NCI-H510A (cell line): ENCODE measurements at regions not wholly inside any gene's neighbourhood (a gene's known extent, or its start where the extent isn't known, plus 50 kb on each side); places are given as distances from the start of the nearest gene placed in this dataset.

ENCODE experiments used
- DNase-seq: peaks from one replicate; lab custom pipeline; 2025; lab: John Stamatoyannopoulos, UW

DNA sequence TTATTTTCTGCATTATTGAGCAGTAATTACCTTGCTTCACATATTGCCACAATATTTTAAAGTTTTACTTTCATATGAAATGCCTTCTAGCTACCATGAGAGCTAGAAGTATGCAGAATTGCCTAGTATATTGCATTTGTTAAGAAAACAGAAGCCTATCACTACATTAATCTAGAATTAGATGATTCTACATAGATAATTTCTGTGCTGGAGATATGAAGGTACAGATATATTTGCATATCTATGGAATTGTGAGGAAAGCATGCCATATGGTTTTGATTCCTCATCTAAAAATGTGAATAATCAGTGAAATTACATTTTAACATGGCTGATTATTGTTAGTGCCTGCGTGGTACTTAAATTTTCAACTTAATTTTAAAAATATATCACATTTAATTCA is 1418.3 kb downstream of the NCAM2 start:
- DNase-seq, result no peak

DNA sequence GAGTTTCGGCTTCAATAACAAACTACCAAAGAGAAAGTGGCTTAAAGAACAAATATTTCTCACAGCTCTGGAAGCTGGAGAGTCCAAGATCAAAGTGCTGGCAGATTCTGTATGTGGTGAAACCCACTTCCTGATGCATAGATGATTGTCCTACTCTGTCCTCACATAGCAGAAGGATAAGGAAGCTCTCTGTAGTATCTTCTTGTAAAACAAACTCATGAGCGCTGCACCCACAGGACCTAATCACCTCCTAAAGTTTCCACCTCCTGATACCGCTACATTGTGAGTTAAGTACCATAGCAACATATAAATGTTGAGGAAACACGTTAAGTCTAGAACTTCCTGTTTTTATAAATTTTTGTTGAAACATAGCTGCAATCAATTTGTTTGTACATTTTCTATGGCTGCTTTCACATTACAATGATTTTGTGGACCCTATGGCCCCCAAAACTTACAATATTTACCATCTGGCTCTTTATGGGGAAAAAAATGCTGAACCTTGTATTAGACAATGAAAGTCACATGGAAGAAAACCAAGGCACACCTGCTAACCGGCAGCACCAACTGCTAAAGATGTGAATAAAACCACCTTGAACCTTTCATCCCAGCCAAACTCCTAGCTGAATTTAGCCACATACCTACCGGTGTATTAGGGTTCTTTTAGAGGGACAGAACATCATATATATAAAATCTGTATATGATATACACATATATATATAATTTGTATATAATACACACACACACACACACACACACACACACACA is 1423.4 kb downstream of the NCAM2 start:
- no peak for DNase-seq

DNA sequence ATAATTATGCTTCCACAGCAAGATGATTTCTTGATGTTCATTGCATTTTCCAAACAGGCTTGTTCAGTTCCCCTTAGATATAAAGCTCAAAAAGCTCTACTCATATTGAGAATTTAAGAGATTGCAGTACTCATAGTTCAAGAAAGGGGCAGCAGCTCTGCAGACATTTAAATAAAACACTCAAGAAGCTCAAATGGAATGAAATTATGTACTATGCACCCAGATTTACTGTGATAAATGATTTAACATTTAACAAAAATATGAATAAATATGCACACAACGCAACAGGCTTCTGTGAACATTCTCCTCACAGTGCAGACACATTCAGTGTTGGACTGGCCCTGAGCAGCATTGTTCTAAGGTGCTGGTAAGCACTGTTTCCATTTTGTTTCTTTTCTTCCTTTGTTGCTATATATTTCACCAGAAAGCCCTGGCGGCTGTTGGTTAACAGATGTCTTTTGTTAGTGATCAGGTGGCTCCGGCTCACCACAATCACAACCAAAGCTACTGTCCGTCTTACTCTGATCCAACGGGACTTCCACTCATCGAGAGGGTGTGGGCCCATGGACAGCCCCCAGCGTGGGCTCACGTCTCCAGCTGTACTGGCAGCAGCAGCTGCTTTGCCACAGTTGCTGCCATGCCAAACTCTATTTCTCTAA is 1440.3 kb downstream of the NCAM2 start:
- no peak for DNase-seq

DNA sequence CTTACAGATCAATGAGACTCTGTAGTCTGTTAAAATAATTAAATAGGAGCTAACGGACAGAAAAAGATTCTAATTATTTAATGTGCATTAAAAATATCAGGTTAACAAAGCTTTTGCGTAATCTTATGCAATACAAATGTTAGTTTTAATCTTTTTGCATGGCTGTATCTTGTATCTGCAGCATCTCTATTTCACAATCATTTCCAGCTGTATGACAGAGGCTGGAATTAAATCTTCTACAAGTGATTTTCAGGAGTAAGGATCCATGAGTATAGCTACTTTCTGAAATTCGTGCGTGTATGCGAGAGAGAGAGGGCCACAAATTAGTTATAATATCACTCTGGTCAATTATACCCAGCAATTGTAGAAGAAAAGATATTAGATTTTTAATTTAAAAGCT is 1446.8 kb downstream of the NCAM2 start:
- no peak for DNase-seq

DNA sequence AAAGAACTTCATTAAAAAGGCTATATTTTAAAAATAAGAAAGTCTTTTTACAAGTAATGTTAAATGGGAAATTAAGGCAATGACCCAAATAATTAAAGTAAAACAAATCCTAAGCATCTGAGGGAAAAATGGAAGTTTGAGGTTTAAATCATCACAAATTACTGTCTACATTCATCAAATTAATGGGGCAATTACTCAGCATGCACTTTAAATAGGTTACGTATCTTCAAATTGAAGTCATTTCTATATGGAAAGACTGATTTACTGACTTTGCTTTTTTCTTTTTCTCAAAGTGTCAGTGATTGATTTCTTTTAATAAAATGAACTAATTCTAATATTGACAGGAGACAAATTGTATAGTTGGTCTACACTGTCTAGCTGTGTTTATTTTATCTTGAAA is 1452.3 kb downstream of the NCAM2 start:
- DNase-seq, result no peak

DNA sequence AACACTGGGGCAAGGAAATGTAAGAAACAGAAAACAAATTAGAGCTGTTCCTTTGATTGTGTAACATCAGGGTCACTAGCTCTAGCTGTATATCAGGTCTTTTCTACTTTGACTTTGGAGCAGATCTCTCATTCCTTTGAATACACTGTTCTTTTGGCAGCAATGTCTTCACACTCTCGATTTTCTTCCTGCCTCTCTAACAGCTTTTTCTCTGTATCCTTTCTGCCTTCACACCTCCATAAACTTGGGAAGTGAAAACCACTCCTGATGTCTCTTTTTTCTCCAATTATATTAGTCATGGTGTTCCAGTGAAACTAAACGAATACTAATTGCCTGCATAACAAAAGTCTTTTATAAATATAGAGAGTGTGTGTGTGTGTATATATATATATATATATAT is 1458.0 kb downstream of the NCAM2 start:
- no peak for DNase-seq

DNA sequence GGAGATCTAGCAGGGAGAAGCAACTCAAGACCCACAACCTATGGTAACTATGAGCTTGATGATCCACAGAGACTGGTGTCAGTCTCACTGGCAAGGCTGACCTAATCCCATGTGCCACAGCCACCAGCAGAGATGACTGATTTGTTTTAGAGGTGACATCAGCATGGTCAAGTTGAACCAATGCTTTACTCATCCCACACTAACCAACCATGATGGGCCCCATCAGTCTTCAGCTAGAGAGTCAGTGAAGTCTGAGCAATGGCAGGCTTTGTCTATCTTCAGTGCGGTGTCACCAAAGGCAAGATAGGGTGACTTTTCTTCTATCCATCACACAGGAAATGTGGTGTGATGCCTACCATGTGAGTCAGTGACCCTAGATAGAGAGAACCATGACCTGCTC is 1470.7 kb downstream of the NCAM2 start:
- DNase-seq, result no peak

DNA sequence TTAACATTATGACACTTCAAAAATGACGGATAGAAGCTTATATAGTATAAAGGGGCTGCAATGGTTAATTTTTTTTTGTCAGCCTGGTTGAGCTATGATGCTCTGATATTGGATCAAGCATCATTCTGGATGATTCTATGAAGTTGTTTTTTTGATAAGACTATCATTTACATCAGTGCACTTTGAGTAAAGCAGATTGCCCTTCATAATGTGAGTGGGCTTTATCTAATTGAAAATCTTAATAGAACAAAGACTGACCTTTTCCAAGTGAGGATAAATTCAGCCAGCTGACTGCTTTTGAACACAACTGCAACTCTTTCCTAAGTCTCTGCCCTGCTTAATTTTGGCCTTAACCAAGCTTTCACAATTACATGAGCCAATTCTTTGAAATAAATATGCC is 1476.2 kb downstream of the NCAM2 start:
- no peak for DNase-seq

DNA sequence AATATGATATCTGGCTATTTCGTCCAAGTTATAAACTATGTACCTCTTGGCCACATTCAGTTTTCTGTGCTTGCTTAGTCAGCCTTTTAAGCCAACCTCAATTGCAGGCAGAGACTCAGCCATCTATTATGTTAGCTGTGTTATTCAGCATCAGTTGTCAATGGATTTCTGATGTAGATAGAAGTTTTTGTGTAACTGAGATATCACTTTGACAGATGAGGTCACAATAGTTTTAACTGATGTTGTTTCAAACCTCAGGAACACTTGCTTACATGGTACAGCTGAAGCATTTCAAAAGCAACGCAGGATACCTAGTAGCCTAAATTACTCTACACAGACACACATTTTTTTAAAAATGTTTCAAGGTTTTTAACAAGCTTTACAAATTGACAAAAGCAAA is 1478.0 kb downstream of the NCAM2 start:
- no peak for DNase-seq

DNA sequence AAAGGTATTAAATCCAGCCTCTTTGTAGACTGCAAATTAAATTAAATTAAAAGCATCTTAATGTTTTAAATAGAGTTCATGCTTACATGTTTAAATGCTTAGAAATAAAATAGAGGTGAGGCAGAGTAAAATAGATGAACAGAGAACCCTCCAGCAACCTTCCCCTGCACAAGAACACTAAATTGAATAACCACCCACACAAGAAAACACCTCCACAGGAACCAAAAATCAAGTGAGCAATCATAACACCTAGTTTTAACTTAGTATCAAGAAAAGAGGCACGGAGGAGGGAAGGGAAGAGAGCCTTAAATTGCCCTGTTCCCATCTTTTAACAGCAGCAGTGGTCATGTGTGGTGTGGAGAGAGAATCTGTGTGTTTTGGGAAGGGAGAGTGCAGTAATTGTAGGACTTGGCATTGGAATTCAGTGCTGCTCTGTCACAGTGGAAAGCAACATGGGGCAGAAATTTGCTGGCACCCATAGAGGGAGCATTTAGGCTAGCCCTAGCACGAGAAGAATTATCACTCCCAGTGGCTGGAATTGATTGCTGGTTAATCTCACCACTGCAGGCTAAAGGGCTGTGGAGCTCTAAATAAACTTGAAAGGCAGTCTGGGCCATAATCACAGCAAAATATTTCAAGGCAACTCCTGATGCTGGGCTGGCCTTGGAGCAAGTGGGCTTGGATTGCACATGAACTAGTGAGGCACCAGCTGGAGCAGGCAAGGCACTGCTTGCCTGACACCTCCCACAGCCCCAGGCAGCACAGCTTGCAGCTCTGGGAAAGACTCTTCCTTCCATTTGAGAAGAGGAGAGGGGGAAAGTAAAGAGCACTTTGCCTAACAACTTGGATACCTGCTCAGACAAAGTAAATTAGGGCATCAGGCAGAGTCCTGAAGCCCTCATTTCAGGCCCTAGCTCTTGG is 1478.8 kb downstream of the NCAM2 start:
- no peak for DNase-seq

DNA sequence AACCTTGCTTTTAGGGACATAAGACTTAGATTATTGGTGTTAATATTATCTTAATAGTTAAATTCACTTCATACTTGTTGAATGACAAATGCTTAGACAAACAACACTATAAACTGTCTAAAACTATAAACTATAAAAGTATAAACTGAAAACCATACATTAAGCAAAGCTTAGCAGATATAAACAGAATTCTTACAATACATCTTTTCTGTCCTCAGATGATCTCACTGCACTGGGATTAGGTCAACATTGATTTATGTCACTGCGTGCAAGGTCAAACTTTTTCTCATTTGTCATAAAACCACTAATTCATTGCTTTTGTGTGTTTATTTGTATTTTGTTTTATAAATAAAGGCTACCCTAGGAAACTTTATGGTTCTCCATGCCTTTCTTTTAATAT is 1491.8 kb downstream of the NCAM2 start:
- no peak for DNase-seq

DNA sequence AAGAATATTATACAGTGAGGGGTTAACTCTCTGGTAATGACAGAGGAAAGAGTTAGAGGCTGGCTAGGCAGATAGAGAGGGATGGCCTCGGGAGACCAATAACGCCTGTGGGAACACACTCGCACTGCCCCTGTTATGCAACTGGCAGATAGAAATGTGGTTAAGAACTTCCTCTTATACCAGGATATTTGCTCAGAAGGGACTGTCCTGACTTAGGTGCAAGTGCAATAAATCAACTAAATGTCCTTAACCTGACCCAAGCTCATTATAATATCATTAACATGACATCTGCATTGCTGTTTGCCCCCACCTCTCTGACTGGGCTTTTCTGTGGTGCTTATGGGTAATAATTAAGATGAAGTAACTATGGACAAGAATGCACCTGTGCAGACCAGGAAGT is 1518.0 kb downstream of the NCAM2 start:
- no peak for DNase-seq

DNA sequence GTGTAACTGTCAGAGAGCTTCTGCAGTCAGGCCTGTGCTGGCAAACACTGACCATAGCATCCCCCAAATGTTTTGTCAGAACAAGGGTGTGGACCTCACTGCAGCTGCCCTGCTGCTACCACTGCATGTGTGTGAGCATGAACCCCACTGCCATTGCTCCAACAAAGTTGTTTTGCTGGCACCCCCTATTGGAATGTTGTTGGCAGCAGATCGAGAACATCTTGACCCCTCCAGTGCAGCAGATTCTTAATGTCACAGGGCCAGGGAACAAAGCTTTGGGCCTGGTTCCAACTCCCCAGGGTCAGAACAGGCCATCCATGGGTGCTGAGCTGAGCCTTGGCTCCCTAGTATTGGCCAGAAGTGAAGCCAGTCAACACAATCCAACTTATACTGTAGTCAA is 1537.4 kb downstream of the NCAM2 start:
- DNase-seq, result no peak

DNA sequence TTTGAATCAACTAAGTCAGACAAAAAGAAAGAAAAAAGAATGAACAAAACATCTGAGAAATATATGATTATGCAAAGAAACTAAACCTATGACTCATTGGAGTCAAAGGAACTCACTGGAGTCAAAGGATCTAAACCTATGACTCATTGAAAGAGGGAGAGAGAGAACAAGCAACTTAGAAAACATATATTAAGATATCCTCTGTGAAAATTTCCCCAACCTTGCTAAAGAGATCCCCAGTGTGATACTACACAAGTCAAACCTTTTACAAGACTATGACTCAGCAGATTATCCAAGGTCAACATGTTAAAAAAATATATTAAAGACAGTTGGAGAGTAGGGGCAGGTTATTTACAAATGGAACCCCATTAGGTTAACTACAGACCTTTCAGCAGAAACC is 1538.3 kb downstream of the NCAM2 start:
- DNase-seq, result no peak

DNA sequence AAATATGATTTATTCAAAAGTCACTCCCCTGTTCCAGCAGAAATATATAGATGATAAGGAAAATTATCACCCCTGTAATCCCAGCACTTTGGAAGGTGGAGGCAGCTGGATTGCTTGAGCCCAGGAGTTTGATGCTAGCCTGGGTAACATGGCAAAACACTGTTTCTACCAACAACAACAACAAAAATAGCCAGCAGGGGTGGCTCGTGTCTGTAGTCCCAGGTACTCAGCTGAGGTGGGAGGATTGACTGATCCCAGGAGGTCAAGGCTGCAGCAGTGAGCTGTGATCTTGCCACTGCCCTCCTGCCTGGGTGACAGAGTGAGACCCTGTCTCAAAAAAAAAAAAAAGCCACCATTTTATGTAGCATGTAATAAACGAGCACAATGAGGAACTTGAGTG is 1546.5 kb downstream of the NCAM2 start:
- no peak for DNase-seq

DNA sequence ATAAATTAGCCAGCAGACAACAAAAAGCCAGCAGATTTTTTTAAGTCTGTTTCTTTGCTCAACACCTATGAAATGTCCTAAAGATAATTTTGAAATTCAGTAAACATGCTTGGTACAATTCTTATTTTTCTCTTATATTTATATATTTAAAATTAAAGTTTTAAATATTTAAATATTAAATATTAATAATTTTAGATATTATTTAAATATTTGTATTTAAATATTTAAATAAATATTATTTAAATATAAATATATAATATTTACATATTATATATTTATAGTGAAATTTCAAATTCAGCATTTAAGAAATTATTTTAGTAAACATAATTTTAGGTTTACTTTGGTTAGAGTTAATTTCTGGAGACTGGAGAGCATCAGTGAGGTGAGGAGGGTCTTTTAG is 1554.2 kb downstream of the NCAM2 start:
- DNase-seq, result no peak

DNA sequence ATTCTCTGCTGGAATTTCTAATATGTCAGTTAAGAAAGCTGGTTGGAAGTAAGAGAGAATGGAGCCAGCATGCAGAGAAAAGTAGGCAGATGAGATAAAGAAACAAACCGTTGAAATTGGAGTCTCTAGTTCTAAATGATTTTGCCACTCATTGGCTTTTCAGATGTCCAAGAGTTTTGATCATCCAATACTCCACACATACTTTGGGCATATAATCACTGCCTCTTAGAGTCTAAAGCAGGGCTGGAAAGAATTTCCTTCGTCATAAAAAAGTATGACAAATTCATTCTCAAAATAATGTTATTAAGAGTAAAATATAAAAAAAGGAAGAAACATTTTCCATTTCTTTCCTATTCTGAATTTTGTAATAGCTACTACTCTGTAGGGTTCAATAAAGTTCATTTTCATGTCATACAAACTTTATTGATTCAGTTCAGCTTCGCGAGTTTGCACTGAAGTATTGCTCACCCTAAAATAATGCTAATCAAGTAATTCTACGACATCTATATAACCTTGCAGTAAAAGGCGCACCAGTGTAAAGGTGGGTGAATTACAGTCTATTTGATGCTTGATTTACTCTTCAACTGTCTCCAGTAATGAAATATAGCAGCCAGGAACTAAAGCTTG is 1556.6 kb downstream of the NCAM2 start:
- no peak for DNase-seq

DNA sequence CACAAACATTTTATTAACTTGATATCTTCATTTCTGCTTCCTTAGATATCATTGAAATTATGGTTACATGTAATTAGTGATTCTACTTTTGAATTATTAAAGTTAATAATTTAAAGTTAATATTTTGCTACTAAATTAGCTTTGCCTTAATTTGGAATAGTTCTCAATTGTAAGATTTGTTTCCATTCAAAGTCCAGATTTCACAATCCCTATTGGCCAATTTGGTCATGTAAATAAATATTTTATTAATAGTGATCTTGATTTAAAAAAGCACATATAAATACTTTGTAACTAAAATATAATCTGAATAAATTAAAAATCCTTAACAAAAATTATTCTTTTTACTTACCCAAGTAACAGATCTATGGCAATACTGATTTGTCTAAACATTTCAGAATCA is 1558.6 kb downstream of the NCAM2 start:
- DNase-seq, result no peak

DNA sequence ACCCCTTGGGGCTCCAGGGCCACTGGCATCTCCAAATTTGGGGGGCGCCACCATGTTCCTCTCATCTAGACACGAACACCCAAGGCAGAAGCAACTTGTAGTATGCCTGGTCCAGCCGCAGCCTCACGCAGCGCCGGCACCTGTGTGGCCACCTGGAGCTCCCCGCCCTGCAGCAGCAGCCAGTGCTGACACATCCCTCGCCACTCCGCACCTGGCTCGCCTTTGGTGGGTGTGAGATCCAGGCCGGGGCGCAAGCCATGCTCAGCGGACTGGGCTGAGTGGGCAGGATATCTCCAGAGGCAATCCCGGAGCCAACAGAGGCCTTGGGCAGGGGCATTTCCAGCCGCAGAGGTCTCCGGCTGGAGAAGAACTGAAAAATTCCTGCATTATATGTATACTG is 1563.7 kb downstream of the NCAM2 start:
- DNase-seq, result no peak

DNA sequence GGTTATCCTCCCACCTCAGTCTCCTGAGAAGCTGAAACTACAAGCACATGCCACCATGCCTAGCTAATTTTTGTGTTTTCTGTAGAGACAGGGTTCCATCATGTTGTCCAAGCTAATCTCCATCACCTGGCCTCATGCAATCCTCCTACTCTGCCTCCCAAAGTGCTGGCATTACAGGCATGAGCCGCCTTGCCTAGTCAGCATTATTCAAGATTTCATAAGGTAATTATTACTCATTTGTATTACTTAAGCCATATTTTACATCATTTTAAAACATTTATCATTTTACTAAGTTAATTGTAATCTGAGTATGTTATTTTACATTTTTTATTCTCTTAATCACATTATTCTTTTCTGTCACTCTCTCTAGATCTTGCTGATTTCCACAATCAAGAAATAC is 1575.6 kb downstream of the NCAM2 start:
- DNase-seq, result no peak

DNA sequence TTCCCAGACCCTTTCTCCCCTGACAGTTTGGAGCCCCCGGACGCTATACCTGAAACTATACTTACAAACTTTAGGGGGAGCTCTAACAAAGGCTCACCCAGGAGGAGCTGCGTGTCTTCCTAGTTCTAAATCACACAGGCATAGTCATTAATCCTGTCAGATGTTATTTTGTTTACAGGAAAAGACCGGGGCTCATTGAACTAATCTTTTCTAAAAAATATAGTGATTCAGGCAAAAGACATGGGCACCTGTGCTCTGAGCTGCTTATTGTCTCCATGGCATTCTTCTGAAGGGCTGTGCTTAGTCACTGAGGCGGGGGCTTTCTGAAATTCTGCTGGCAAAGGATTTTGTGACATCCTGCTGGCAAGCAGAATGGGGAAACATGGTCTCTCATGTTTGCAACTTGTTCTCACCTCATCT is 1577.0 kb downstream of the NCAM2 start:
- no peak for DNase-seq

DNA sequence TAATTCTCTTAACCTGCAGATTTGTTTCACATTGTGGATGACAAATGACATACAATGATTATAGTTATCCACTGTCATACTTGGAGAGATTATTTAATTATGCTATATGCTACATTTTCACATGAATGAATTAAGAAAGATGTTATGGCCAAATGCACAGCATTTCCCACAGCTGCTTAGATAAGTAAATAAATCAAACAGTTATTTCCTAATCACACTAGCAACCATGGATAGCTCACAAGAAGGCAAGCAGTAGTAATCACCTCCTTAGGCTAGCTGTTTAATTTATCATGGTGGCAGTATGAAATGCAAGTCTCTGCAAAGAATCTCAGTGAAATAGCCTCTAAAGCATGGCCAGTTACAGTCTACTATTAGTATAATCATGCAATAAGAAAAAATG is 1581.5 kb downstream of the NCAM2 start:
- DNase-seq, result no peak
